Prostate gland (tissue), 2 donors: ENCODE measurements at regions not wholly inside any gene's neighbourhood (a gene's known extent, or its start where the extent isn't known, plus 50 kb on each side); places are given as distances from the start of the nearest gene placed in this dataset.

Experiments used
- DNase-seq: peaks from one replicate; pipeline ENCODE4 v3.0.0-alpha.2; 2019; ENCODE audit warnings: low spot score
- H3K27ac ChIP-seq, 2 donors: fragments of 200-600 bp; sonication (generic); 2 replicates each; pipeline ENCODE4 v1.5.1; 2017 to 2019
- H3K27me3 ChIP-seq: fragments of 200-600 bp; sonication (generic); replicated peaks from 2 replicates; pipeline ENCODE4 v1.5.1; 2019; ENCODE audit not compliant: insufficient read depth
- H3K36me3 ChIP-seq, 2 donors: fragments of 200-600 bp; sonication (generic); 1 replicate in 1 of 2; 2 replicates in 1 of 2; pipeline versions ENCODE4 v1.5.1 to v1.8.1; 2017 to 2019
- H3K4me1 ChIP-seq: fragments of 200-600 bp; sonication (generic); replicated peaks from 2 replicates; pipeline ENCODE4 v1.5.1; 2019
- H3K4me3 ChIP-seq, 2 donors: fragments of 200-600 bp; sonication (generic); 2 replicates each; pipeline ENCODE4 v1.5.1; 2017 to 2019
- H3K9me3 ChIP-seq: fragments of 200-600 bp; sonication (generic); 2 replicates; pipeline ENCODE4 v1.5.1; 2017
- CTCF ChIP-seq, 4 experiments: fragments of 200-600 bp in 2 of 4; fragments of 450-650 bp in 2 of 4; sonication (generic) in 2 of 4; IDR thresholded peaks; 1 replicate in 3 of 4; 2 replicates in 1 of 4; pipeline ENCODE4 v1.5.1; 2016 to 2019; ENCODE audit warnings: antibody characterized with exemption in 4 of 4, mild to moderate bottlenecking in 2 of 4, moderate library complexity in 2 of 4
- POLR2A ChIP-seq: fragments of 450-650 bp; IDR thresholded peaks from one replicate; pipeline ENCODE4 v1.6.1; 2016; ENCODE audit warnings: antibody characterized with exemption, mild to moderate bottlenecking
- POLR2AphosphoS5 ChIP-seq: sonication (generic); formaldehyde crosslinking; IDR thresholded peaks from one replicate; pipeline ENCODE4 v1.6.1; 2017; ENCODE audit warnings: antibody characterized with exemption
- WGBS: methylation state at CpG from one replicate; pipeline ENCODE4 v1.1.5; 2018; 5-methylcytosine and 5-hydroxymethylcytosine counted together
- intact Hi-C: fragments of 100-400 bp; cut with DNase I; formaldehyde crosslinking; loops from one replicate; pipeline ENCODE4 v1.14.2; 2022

- Histone ChIP-seq H3K27ac (no peak overlapping the region), H3K4me3 (no peak overlapping the region), H3K27me3 (no peaks in the 10 kb centered on the region), H3K9me3 (no peaks in the 10 kb centered on the region), H3K36me3 (no peaks in the 10 kb centered on the region), H3K4me1 (no peaks in the 10 kb centered on the region)
- DNase-seq = no peak
- intact Hi-C loops = no loop called here
- 36% methylated on average over 2 of the region's 2 CpGs for WGBS
- TF ChIP-seq CTCF (IDR thresholded peaks at IDR 0.05) = no peak
- no peak for TF ChIP-seq POLR2AphosphoS5
- TF ChIP-seq POLR2A = no peak
Observed at GRCh38 chr7:88485821-88486220, 179.1 kb upstream of the STEAP4 start.

GRCh38 chr7:88484551-88484950 lies 177.9 kb upstream of the STEAP4 start:
- TF ChIP-seq POLR2A (no peak), POLR2AphosphoS5 (no peak), CTCF (IDR thresholded peaks at IDR 0.05) (no peak)
- Histone ChIP-seq H3K27me3 (no peaks in the 10 kb centered on the region), H3K4me3 (no peak overlapping the region), H3K27ac (no peak overlapping the region), H3K4me1 (no peaks in the 10 kb centered on the region), H3K9me3 (no peaks in the 10 kb centered on the region), H3K36me3 (no peaks in the 10 kb centered on the region)
- no peak for DNase-seq
- intact Hi-C loops = no loop called here
- WGBS = 67% methylated on average over 3 of the region's 3 CpGs

GRCh38 chr7:88480896-88481295 lies 174.2 kb upstream of the STEAP4 start:
- Histone ChIP-seq H3K9me3 (no peaks in the 10 kb centered on the region), H3K27ac (no peak overlapping the region), H3K27me3 (no peaks in the 10 kb centered on the region), H3K4me3 (no peak overlapping the region), H3K36me3 (no peaks in the 10 kb centered on the region), H3K4me1 (no peaks in the 10 kb centered on the region)
- intact Hi-C loops = no loop called here
- no peak for TF ChIP-seq POLR2AphosphoS5
- TF ChIP-seq CTCF (IDR thresholded peaks at IDR 0.05) = no peak
- TF ChIP-seq POLR2A = no peak
- no peak for DNase-seq

- no peaks in the 10 kb centered on the region for H3K4me1 ChIP-seq
- no peak for DNase-seq
- H3K9me3 ChIP-seq = no peaks in the 10 kb centered on the region
- intact Hi-C loops = no loop called here
- TF ChIP-seq POLR2AphosphoS5 (no peak), POLR2A (no peak), CTCF (IDR thresholded peaks at IDR 0.05) (no peak)
- 40% methylated on average over 4 of the region's 4 CpGs for WGBS
- H3K36me3 ChIP-seq = no peaks in the 10 kb centered on the region
- H3K27me3 ChIP-seq = no peaks in the 10 kb centered on the region
- no peak overlapping the region for H3K27ac ChIP-seq
- H3K4me3 ChIP-seq = no peak overlapping the region
Observed at GRCh38 chr7:88480271-88480670, 173.6 kb upstream of the STEAP4 start.

- no peaks in the 10 kb centered on the region for H3K27me3 ChIP-seq
- intact Hi-C loops = no loop called here
- no peaks in the 10 kb centered on the region for H3K9me3 ChIP-seq
- no peaks in the 10 kb centered on the region for H3K4me1 ChIP-seq
- TF ChIP-seq POLR2A (no peak), POLR2AphosphoS5 (no peak), CTCF (IDR thresholded peaks at IDR 0.05) (no peak)
- no peak overlapping the region for H3K27ac ChIP-seq
- no peak overlapping the region for H3K4me3 ChIP-seq
- DNase-seq = no peak
- no peaks in the 10 kb centered on the region for H3K36me3 ChIP-seq
Observed at GRCh38 chr7:88477976-88478375, 171.3 kb upstream of the STEAP4 start.
